Natural killer cell (primary cell): ENCODE measurements at regions not wholly inside any gene's neighbourhood (a gene's known extent, or its start where the extent isn't known, plus 50 kb on each side); places are given as distances from the start of the nearest gene placed in this dataset.

ENCODE experiments used
- ATAC-seq, 3 donors: fragments of 150-1000 bp in 2 of 3; fragments of 200-7000 bp in 1 of 3; cut with Tn5 transposase; 1 replicate in 1 of 3; 2 replicates in 2 of 3; pipeline ENCODE4 v1.10.0; 2021; ENCODE audit warnings: mild to moderate bottlenecking in 2 of 3, moderate library complexity in 2 of 3
- DNase-seq, 2 donors: peaks; one replicate each; pipeline versions ENCODE4 v3.0.0 to v3.0.0-alpha.2; 2013 to 2021; ENCODE audit warnings: mixed read lengths in 1 of 2
- H3K27ac ChIP-seq: one replicate; pipeline ENCODE4 v1.5.1; 2013; ENCODE audit warnings: mild to moderate bottlenecking, low read length
- H3K27me3 ChIP-seq: one replicate; pipeline ENCODE4 v1.6.1; 2013; ENCODE audit warnings: low read length; ENCODE audit not compliant: control insufficient read depth, insufficient read depth
- H3K36me3 ChIP-seq: one replicate; pipeline ENCODE4 v1.6.1; 2013; ENCODE audit warnings: low read length; ENCODE audit not compliant: control insufficient read depth, insufficient read depth
- H3K4me1 ChIP-seq: one replicate; pipeline ENCODE4 v1.6.1; 2013; ENCODE audit warnings: low read length; ENCODE audit not compliant: control insufficient read depth, insufficient read depth
- H3K4me3 ChIP-seq: one replicate; pipeline ENCODE4 v1.5.1; 2013; ENCODE audit warnings: low read length
- H3K9me3 ChIP-seq: one replicate; pipeline ENCODE4 v1.6.1; 2013; ENCODE audit warnings: low read length; ENCODE audit not compliant: control insufficient read depth, insufficient read depth
- H3K27ac Mint-ChIP-seq, 2 donors: one replicate each; pipeline ENCODE4 v1.8.0; 2022; ENCODE audit warnings: mild to moderate bottlenecking in 2 of 2, mixed read lengths in 2 of 2, moderate library complexity in 1 of 2
- H3K27me3 Mint-ChIP-seq, 2 donors: one replicate each; pipeline ENCODE4 v1.8.0; 2022; ENCODE audit warnings: low read depth in 2 of 2, mixed read lengths in 2 of 2
- H3K36me3 Mint-ChIP-seq: one replicate; pipeline ENCODE4 v1.8.0; 2022; ENCODE audit warnings: mixed read lengths
- H3K4me1 Mint-ChIP-seq, 2 donors: one replicate each; pipeline ENCODE4 v1.8.0; 2022; ENCODE audit warnings: mixed read lengths in 2 of 2
- H3K4me3 Mint-ChIP-seq: one replicate; pipeline ENCODE4 v1.8.0; 2022; ENCODE audit warnings: mild to moderate bottlenecking, moderate library complexity, mixed read lengths
- H3K9me3 Mint-ChIP-seq, 2 donors: one replicate each; pipeline ENCODE4 v1.8.0; 2022; ENCODE audit warnings: mixed read lengths in 2 of 2
- CTCF ChIP-seq: fragments of 200-600 bp; IDR thresholded peaks from one replicate; pipeline ENCODE4 v1.8.0; 2022; ENCODE audit warnings: antibody characterized with exemption
- WGBS: methylation state at CpG from one replicate; pipeline ENCODE4 v1.1.7; 2013; ENCODE audit warnings: missing lambda C conversion rate; ENCODE audit not compliant: insufficient coverage; 5-methylcytosine and 5-hydroxymethylcytosine counted together
- intact Hi-C: fragments of 100-400 bp; cut with micrococcal nuclease; formaldehyde crosslinking; loops from one replicate; pipeline ENCODE4 v1.14.2; 2022

GRCh38 chr6:11925805-11926204, 86.3 kb upstream of the HIVEP1 start:
- H3K36me3 ChIP-seq, result no peaks in the 10 kb centered on the region
- no peak overlapping the region for H3K27ac Mint-ChIP-seq
- no peaks in the 10 kb centered on the region for H3K27me3 ChIP-seq
- H3K4me3 Mint-ChIP-seq, result no peak overlapping the region
- no peak overlapping the region for H3K27ac ChIP-seq
- no peaks in the 10 kb centered on the region for H3K9me3 Mint-ChIP-seq
- 89% methylated on average over 9 of the region's 9 CpGs for WGBS
- H3K4me3 ChIP-seq, result no peak overlapping the region
- ATAC-seq (no peak), DNase-seq (no peak)
- TF ChIP-seq CTCF, result no peak
- intact Hi-C loops, result no loop called here
- H3K27me3 Mint-ChIP-seq, result peaks cover 0 to 15% of the 10 kb centered on the region in 2 donors
- H3K36me3 Mint-ChIP-seq, result no peaks in the 10 kb centered on the region
- no peaks in the 10 kb centered on the region for H3K4me1 ChIP-seq
- H3K9me3 ChIP-seq, result no peaks in the 10 kb centered on the region
- no peaks in the 10 kb centered on the region for H3K4me1 Mint-ChIP-seq

GRCh38 chr6:11923621-11924020, 88.5 kb upstream of the HIVEP1 start:
- Histone ChIP-seq H3K27me3 (no peaks in the 10 kb centered on the region), H3K36me3 (no peaks in the 10 kb centered on the region), H3K9me3 (no peaks in the 10 kb centered on the region), H3K4me1 (no peaks in the 10 kb centered on the region), H3K27ac (no peak overlapping the region), H3K4me3 (no peak overlapping the region)
- ATAC-seq, result no peak
- intact Hi-C loops, result no loop called here
- no peaks in the 10 kb centered on the region for H3K4me1 Mint-ChIP-seq
- no peaks in the 10 kb centered on the region for H3K9me3 Mint-ChIP-seq
- no peak for TF ChIP-seq CTCF
- H3K27me3 Mint-ChIP-seq, result peaks cover 0 to 15% of the 10 kb centered on the region in 2 donors
- H3K4me3 Mint-ChIP-seq, result no peak overlapping the region
- 90% methylated on average over 2 of the region's 3 CpGs for WGBS
- H3K36me3 Mint-ChIP-seq, result no peaks in the 10 kb centered on the region
- DNase-seq, result no peak
- H3K27ac Mint-ChIP-seq, result no peak overlapping the region

- intact Hi-C loops, result no loop called here
- no peak for TF ChIP-seq CTCF
- WGBS, result 88% methylated on average over 1 of the region's 2 CpGs
- Histone ChIP-seq H3K4me3 (no peak overlapping the region), H3K4me1 (no peaks in the 10 kb centered on the region), H3K9me3 (no peaks in the 10 kb centered on the region), H3K36me3 (no peaks in the 10 kb centered on the region), H3K27ac (no peak overlapping the region), H3K27me3 (no peaks in the 10 kb centered on the region)
- no peak for DNase-seq
- Mint-ChIP-seq H3K27me3 (peaks cover 0 to 14% of the 10 kb centered on the region in 2 donors), H3K9me3 (no peaks in the 10 kb centered on the region), H3K4me3 (no peak overlapping the region), H3K4me1 (no peaks in the 10 kb centered on the region), H3K27ac (no peak overlapping the region), H3K36me3 (no peaks in the 10 kb centered on the region)
- no peak for ATAC-seq
Observed at GRCh38 chr6:11922901-11923300, 89.2 kb upstream of the HIVEP1 start.

GRCh38 chr6:11921751-11922150, 90.4 kb upstream of the HIVEP1 start:
- H3K27ac Mint-ChIP-seq, result no peak overlapping the region

More at GRCh38 chr6:11921751-11922150, 90.4 kb upstream of the HIVEP1 start:
- H3K36me3 Mint-ChIP-seq, result no peaks in the 10 kb centered on the region
- H3K27me3 Mint-ChIP-seq, result peaks cover 0 to 10% of the 10 kb centered on the region in 2 donors
- DNase-seq, result no peak
- no peak overlapping the region for H3K27ac ChIP-seq
- intact Hi-C loops, result no loop called here
- no peak overlapping the region for H3K4me3 ChIP-seq
- TF ChIP-seq CTCF, result no peak
- no peaks in the 10 kb centered on the region for H3K4me1 Mint-ChIP-seq
- no peak overlapping the region for H3K4me3 Mint-ChIP-seq
- no peaks in the 10 kb centered on the region for H3K27me3 ChIP-seq
- no peaks in the 10 kb centered on the region for H3K9me3 Mint-ChIP-seq
- WGBS, result 95% methylated on average over 2 of the region's 2 CpGs
- no peaks in the 10 kb centered on the region for H3K4me1 ChIP-seq
- ATAC-seq, result no peak
- H3K36me3 ChIP-seq, result no peaks in the 10 kb centered on the region
- no peaks in the 10 kb centered on the region for H3K9me3 ChIP-seq
